Mesenchymal stem cell (in vitro differentiated cells and primary cell): ENCODE measurements at regions not wholly inside any gene's neighbourhood (a gene's known extent, or its start where the extent isn't known, plus 50 kb on each side); places are given as distances from the start of the nearest gene placed in this dataset.

ENCODE experiments used
- DNase-seq: peaks from one replicate; pipeline ENCODE4 v3.0.0-alpha.2; 2013
- H2AFZ ChIP-seq: one replicate; pipeline ENCODE4 v1.6.1; 2013; ENCODE audit warnings: low read depth, mild to moderate bottlenecking, control low read depth, inconsistent platforms, low read length, moderate library complexity
- H2AK5ac ChIP-seq: 2 replicates; pipeline ENCODE4 v1.6.1; 2013; ENCODE audit warnings: low read length, moderate library complexity, mild to moderate bottlenecking, inconsistent platforms; ENCODE audit not compliant: severe bottlenecking
- H2BK120ac ChIP-seq: one replicate; pipeline ENCODE4 v1.6.1; 2013; ENCODE audit warnings: low read depth, mild to moderate bottlenecking, inconsistent platforms, low read length, moderate library complexity
- H2BK12ac ChIP-seq, 2 experiments: one replicate each; pipeline ENCODE4 v1.6.1; 2013; ENCODE audit warnings: inconsistent platforms in 2 of 2, low read length in 2 of 2, mild to moderate bottlenecking in 2 of 2, moderate library complexity in 2 of 2, control low read depth in 1 of 2
- H2BK15ac ChIP-seq: one replicate; pipeline ENCODE4 v1.6.1; 2013; ENCODE audit warnings: mild to moderate bottlenecking, low read depth, inconsistent platforms; ENCODE audit not compliant: poor library complexity, severe bottlenecking
- H2BK5ac ChIP-seq: 2 replicates; pipeline ENCODE4 v1.6.1; 2013; ENCODE audit warnings: low read depth, mild to moderate bottlenecking, low read length, control low read depth, inconsistent platforms; ENCODE audit not compliant: poor library complexity, severe bottlenecking
- H3K14ac ChIP-seq, 2 experiments: one replicate each; pipeline ENCODE4 v1.6.1; 2013; ENCODE audit warnings: inconsistent platforms in 2 of 2, low read length in 2 of 2, control low read depth in 1 of 2, mild to moderate bottlenecking in 1 of 2, moderate library complexity in 1 of 2
- H3K18ac ChIP-seq, 2 experiments: one replicate each; pipeline ENCODE4 v1.6.1; 2013; ENCODE audit warnings: inconsistent platforms in 2 of 2, low read length in 2 of 2, control low read depth in 1 of 2, low read depth in 1 of 2, mild to moderate bottlenecking in 1 of 2
- H3K23ac ChIP-seq, 2 experiments: one replicate each; pipeline ENCODE4 v1.6.1; 2013; ENCODE audit warnings: inconsistent platforms in 2 of 2, low read length in 2 of 2, mild to moderate bottlenecking in 2 of 2, moderate library complexity in 2 of 2, control low read depth in 1 of 2
- H3K27ac ChIP-seq: 2 replicates; pipeline ENCODE4 v1.5.1; 2013; ENCODE audit warnings: mild to moderate bottlenecking, moderate library complexity, low read length, control low read depth, inconsistent platforms; ENCODE audit not compliant: poor library complexity, severe bottlenecking
- H3K27me3 ChIP-seq, 2 experiments: 2 replicates each; pipeline versions ENCODE4 v1.6.1 to v1.7.0; 2013; ENCODE audit warnings: low read length in 2 of 2, mild to moderate bottlenecking in 2 of 2, moderate library complexity in 2 of 2, control low read depth in 1 of 2, inconsistent platforms in 1 of 2; ENCODE audit not compliant: control insufficient read depth in 1 of 2, insufficient read depth in 1 of 2
- H3K36me3 ChIP-seq, 2 experiments: 2 replicates each; pipeline versions ENCODE4 v1.6.1 to v1.7.0; 2013; ENCODE audit warnings: low read length in 2 of 2, control low read depth in 1 of 2, inconsistent platforms in 1 of 2, low read depth in 1 of 2, mild to moderate bottlenecking in 1 of 2; ENCODE audit not compliant: insufficient read depth in 2 of 2, control insufficient read depth in 1 of 2
- H3K4ac ChIP-seq, 2 experiments: one replicate each; pipeline ENCODE4 v1.6.1; 2013; ENCODE audit warnings: inconsistent platforms in 2 of 2, low read length in 2 of 2, mild to moderate bottlenecking in 2 of 2, moderate library complexity in 2 of 2, control low read depth in 1 of 2, low read depth in 1 of 2
- H3K4me1 ChIP-seq: 2 replicates; pipeline ENCODE4 v1.6.1; 2013; ENCODE audit warnings: low read depth, low read length, control low read depth; ENCODE audit not compliant: control insufficient read depth, insufficient read depth
- H3K4me2 ChIP-seq: 2 replicates; pipeline ENCODE4 v1.6.1; 2013; ENCODE audit warnings: low read length, mild to moderate bottlenecking, inconsistent platforms; ENCODE audit not compliant: poor library complexity, severe bottlenecking
- H3K4me3 ChIP-seq, 2 experiments: 2 replicates each; pipeline versions ENCODE4 v1.5.1 to v1.7.0; 2013; ENCODE audit warnings: low read length in 2 of 2, mild to moderate bottlenecking in 2 of 2, control low read depth in 1 of 2, low read depth in 1 of 2; ENCODE audit not compliant: insufficient read depth in 1 of 2
- H3K79me1 ChIP-seq: replicated peaks from 2 replicates; pipeline ENCODE4 v1.6.1; 2013; ENCODE audit warnings: mild to moderate bottlenecking, control low read depth, low read length, inconsistent platforms; ENCODE audit not compliant: poor library complexity, severe bottlenecking
- H3K9ac ChIP-seq: 2 replicates; pipeline ENCODE4 v1.7.0; 2013; ENCODE audit warnings: mild to moderate bottlenecking, low read length, moderate library complexity
- H3K9me3 ChIP-seq: 2 replicates; pipeline ENCODE4 v1.7.0; 2013; ENCODE audit warnings: mild to moderate bottlenecking, low read length; ENCODE audit not compliant: control insufficient read depth
- H4K8ac ChIP-seq: one replicate; pipeline ENCODE4 v1.6.1; 2013; ENCODE audit warnings: inconsistent platforms, mild to moderate bottlenecking, low read length, moderate library complexity
- H4K91ac ChIP-seq: one replicate; pipeline ENCODE4 v1.6.1; 2013; ENCODE audit warnings: mild to moderate bottlenecking, low read length, inconsistent platforms
- WGBS: methylation state at CpG from one replicate; pipeline ENCODE4 v1.1.7; 2013; ENCODE audit warnings: mixed read lengths; 5-methylcytosine and 5-hydroxymethylcytosine counted together

GRCh38 chr3:168197162-168197561 lies 101.4 kb upstream of the GOLIM4 start:
- no peak overlapping the region for H3K4ac ChIP-seq
- no peak overlapping the region for H3K18ac ChIP-seq
- H3K14ac ChIP-seq: no peak overlapping the region
- H2BK5ac ChIP-seq: no peak overlapping the region
- no peak overlapping the region for H2BK12ac ChIP-seq
- H3K27ac ChIP-seq: no peak overlapping the region
- H3K27me3 ChIP-seq: no peaks in the 10 kb centered on the region
- no peak overlapping the region for H3K4me2 ChIP-seq
- H3K79me1 ChIP-seq: no peaks in the 10 kb centered on the region
- no peak overlapping the region for H2BK15ac ChIP-seq
- no peaks in the 10 kb centered on the region for H3K9me3 ChIP-seq
- DNase-seq: no peak
- H3K4me1 ChIP-seq: no peaks in the 10 kb centered on the region
- no peak overlapping the region for H3K9ac ChIP-seq
- no peak overlapping the region for H2AFZ ChIP-seq
- 61% methylated on average over 3 of the region's 3 CpGs for WGBS
- no peak overlapping the region for H2BK120ac ChIP-seq
- no peak overlapping the region for H2AK5ac ChIP-seq
- H4K8ac ChIP-seq: no peak overlapping the region
- H3K23ac ChIP-seq: no peak overlapping the region
- H4K91ac ChIP-seq: no peak overlapping the region
- H3K4me3 ChIP-seq: no peak overlapping the region
- H3K36me3 ChIP-seq: no peaks in the 10 kb centered on the region

- Histone ChIP-seq H3K14ac (no peak overlapping the region), H3K18ac (no peak overlapping the region), H3K9ac (no peak overlapping the region), H2BK5ac (no peak overlapping the region), H3K23ac (no peak overlapping the region), H2BK120ac (no peak overlapping the region), H3K27ac (no peak overlapping the region), H4K91ac (no peak overlapping the region), H4K8ac (no peak overlapping the region), H3K36me3 (no peaks in the 10 kb centered on the region), H3K4me2 (no peak overlapping the region), H3K9me3 (no peaks in the 10 kb centered on the region), H2BK12ac (no peak overlapping the region), H3K4me1 (no peaks in the 10 kb centered on the region), H2AK5ac (no peak overlapping the region), H2AFZ (no peak overlapping the region), H3K4ac (no peak overlapping the region), H3K27me3 (no peaks in the 10 kb centered on the region), H3K4me3 (no peak overlapping the region), H2BK15ac (no peak overlapping the region), H3K79me1 (no peaks in the 10 kb centered on the region)
- DNase-seq: no peak
These were observed 96.1 kb upstream of the GOLIM4 start for GRCh38 chr3:168191856-168192255.

GRCh38 chr3:168187233-168187632 lies 91.5 kb upstream of the GOLIM4 start:
- H3K23ac ChIP-seq: no peak overlapping the region
- no peak overlapping the region for H3K14ac ChIP-seq
- no peak for DNase-seq
- H3K79me1 ChIP-seq: no peaks in the 10 kb centered on the region
- H3K27me3 ChIP-seq: no peaks in the 10 kb centered on the region
- no peaks in the 10 kb centered on the region for H3K36me3 ChIP-seq
- no peak overlapping the region for H2BK120ac ChIP-seq
- H3K4me3 ChIP-seq: no peak overlapping the region
- no peak overlapping the region for H2AK5ac ChIP-seq
- no peak overlapping the region for H3K18ac ChIP-seq
- H2AFZ ChIP-seq: no peak overlapping the region
- no peak overlapping the region for H2BK5ac ChIP-seq
- no peak overlapping the region for H3K4ac ChIP-seq
- H4K91ac ChIP-seq: no peak overlapping the region
- no peaks in the 10 kb centered on the region for H3K4me1 ChIP-seq
- H4K8ac ChIP-seq: no peak overlapping the region
- H2BK12ac ChIP-seq: no peak overlapping the region
- no peak overlapping the region for H3K4me2 ChIP-seq
- H2BK15ac ChIP-seq: no peak overlapping the region
- H3K9me3 ChIP-seq: no peaks in the 10 kb centered on the region
- 88% methylated on average over 2 of the region's 3 CpGs for WGBS
- H3K9ac ChIP-seq: no peak overlapping the region
- no peak overlapping the region for H3K27ac ChIP-seq

- Histone ChIP-seq H3K27ac (no peak overlapping the region), H3K18ac (no peak overlapping the region), H2AFZ (no peak overlapping the region), H3K14ac (no peak overlapping the region), H2BK12ac (no peak overlapping the region), H3K36me3 (no peaks in the 10 kb centered on the region), H2BK120ac (no peak overlapping the region), H3K4me1 (no peaks in the 10 kb centered on the region), H3K27me3 (no peaks in the 10 kb centered on the region), H3K79me1 (no peaks in the 10 kb centered on the region), H4K91ac (no peak overlapping the region), H2BK15ac (no peak overlapping the region), H3K4ac (no peak overlapping the region), H3K23ac (no peak overlapping the region), H3K9ac (no peak overlapping the region), H3K4me2 (no peak overlapping the region), H3K4me3 (no peak overlapping the region), H2BK5ac (no peak overlapping the region), H4K8ac (no peak overlapping the region), H2AK5ac (no peak overlapping the region), H3K9me3 (no peaks in the 10 kb centered on the region)
- WGBS: 97% methylated on average over 5 of the region's 5 CpGs
- DNase-seq: no peak
These were observed 90.7 kb upstream of the GOLIM4 start for GRCh38 chr3:168186293-168186983.
